ENCODE measurements at regions not wholly inside any gene's neighbourhood (a gene's known extent, or its start where the extent isn't known, plus 50 kb on each side); places are given as distances from the start of the nearest gene placed in this dataset.

GRCh38 chrX:20374900-20375438, 108.3 kb upstream of the RPS6KA3 start:
- DNase-seq (ENCODE audit: low spot score): peak; percentile 40

- peak; percentile 10 for DNase-seq (ENCODE audit: low spot score)
These were observed 107.7 kb upstream of the RPS6KA3 start for GRCh38 chrX:20374450-20374849.

- no peak for DNase-seq (ENCODE audit: low spot score)
These were observed 106.4 kb upstream of the RPS6KA3 start for GRCh38 chrX:20373063-20373462.

- DNase-seq (ENCODE audit: low spot score): no peak
These were observed 105.8 kb upstream of the RPS6KA3 start for GRCh38 chrX:20372533-20372932.

- no peak for DNase-seq (ENCODE audit: low spot score)
These were observed 102.8 kb upstream of the RPS6KA3 start for GRCh38 chrX:20369468-20369867.

- no peak for DNase-seq (ENCODE audit: low spot score)
These were observed 97.5 kb upstream of the RPS6KA3 start for GRCh38 chrX:20364238-20364637.

GRCh38 chrX:20363275-20363674, 96.6 kb upstream of the RPS6KA3 start:
- no peak for DNase-seq (ENCODE audit: low spot score)

GRCh38 chrX:20362268-20363267, 95.9 kb upstream of the RPS6KA3 start:
- DNase-seq (ENCODE audit: low spot score): no peak

- DNase-seq (ENCODE audit: low spot score): no peak
These were observed 95.2 kb upstream of the RPS6KA3 start for GRCh38 chrX:20361890-20362262.

- DNase-seq (ENCODE audit: low spot score): no peak
These were observed 94.6 kb upstream of the RPS6KA3 start for GRCh38 chrX:20361081-20361889.

- DNase-seq (ENCODE audit: low spot score): no peak
These were observed 88.5 kb upstream of the RPS6KA3 start for GRCh38 chrX:20355187-20355586.

GRCh38 chrX:20354505-20354904, 87.8 kb upstream of the RPS6KA3 start:
- DNase-seq (ENCODE audit: low spot score): no peak

- DNase-seq (ENCODE audit: low spot score): no peak
These were observed 86.2 kb upstream of the RPS6KA3 start for GRCh38 chrX:20352935-20353336.

GRCh38 chrX:20352504-20352903, 85.8 kb upstream of the RPS6KA3 start:
- DNase-seq (ENCODE audit: low spot score): no peak

GRCh38 chrX:20350596-20350995, 83.9 kb upstream of the RPS6KA3 start:
- DNase-seq (ENCODE audit: low spot score): no peak

GRCh38 chrX:20348139-20348538, 81.4 kb upstream of the RPS6KA3 start:
- peak; percentile 17 for DNase-seq (ENCODE audit: low spot score)

- no peak for DNase-seq (ENCODE audit: low spot score)
These were observed 80.8 kb upstream of the RPS6KA3 start for GRCh38 chrX:20347481-20347880.

GRCh38 chrX:20333672-20334071, 67.0 kb upstream of the RPS6KA3 start:
- no peak for DNase-seq (ENCODE audit: low spot score)

GRCh38 chrX:20330545-20330944, 63.8 kb upstream of the RPS6KA3 start:
- DNase-seq (ENCODE audit: low spot score): no peak

- no peak for DNase-seq (ENCODE audit: low spot score)
These were observed 62.7 kb upstream of the RPS6KA3 start for GRCh38 chrX:20329435-20329834.

- DNase-seq (ENCODE audit: low spot score): no peak
These were observed 59.2 kb upstream of the RPS6KA3 start for GRCh38 chrX:20325786-20326388.

GRCh38 chrX:20322887-20323286, 56.2 kb upstream of the RPS6KA3 start:
- DNase-seq (ENCODE audit: low spot score): no peak
